DND-41 (cell line): ENCODE measurements at regions not wholly inside any gene's neighbourhood (a gene's known extent, or its start where the extent isn't known, plus 50 kb on each side); places are given as distances from the start of the nearest gene placed in this dataset.

ENCODE experiments used
- CTCF ChIP-seq: IDR thresholded peaks from 2 replicates; pipeline ENCODE4 v1.5.1; 2012; ENCODE audit warnings: borderline replicate concordance, low read length, moderate library complexity, mild to moderate bottlenecking; ENCODE audit not compliant: poor library complexity, severe bottlenecking; ENCODE audit errors: extremely low read depth
- EZH2 ChIP-seq: IDR thresholded peaks from 3 replicates; pipeline ENCODE4 v1.6.1; 2012; ENCODE audit warnings: borderline replicate concordance, low read depth, mild to moderate bottlenecking, moderate library complexity, low read length, inconsistent platforms; ENCODE audit not compliant: severe bottlenecking

GRCh38 chr16:54369861-54370260 lies 83.3 kb upstream of the IRX3 start:
- TF ChIP-seq CTCF (no peak), EZH2 (no peak)
